ENCODE measurements at regions not wholly inside any gene's neighbourhood (a gene's known extent, or its start where the extent isn't known, plus 50 kb on each side); places are given as distances from the start of the nearest gene placed in this dataset.

GRCh38 chr14:36397357-36397756, 76.9 kb upstream of the MBIP start:
- no peak for DNase-seq (ENCODE audit: low read depth, low spot score)
- Histone ChIP-seq H3K9me1 (ENCODE audit: control insufficient read depth, extremely low read depth, insufficient read depth, low read length) (no peaks in the 10 kb centered on the region), H4K20me1 (ENCODE audit: control insufficient read depth, extremely low read depth, insufficient read depth, low read length) (no peaks in the 10 kb centered on the region), H3K27ac (ENCODE audit: control insufficient read depth, insufficient read depth, low read length) (no peak overlapping the region), H3K9ac (ENCODE audit: control insufficient read depth, extremely low read depth, insufficient read depth, low read length) (no peak overlapping the region), H3K9me3 (ENCODE audit: control insufficient read depth, low read depth, low read length) (no peaks in the 10 kb centered on the region), H3K27me3 (ENCODE audit: control insufficient read depth, extremely low read depth, insufficient read depth, low read length) (no peaks in the 10 kb centered on the region), H2AFZ (ENCODE audit: control insufficient read depth, low read length) (no peak overlapping the region), H3K4me1 (ENCODE audit: control insufficient read depth, extremely low read depth, insufficient read depth, low read length) (no peaks in the 10 kb centered on the region), H3K4me3 (ENCODE audit: control insufficient read depth in 2 of 3, extremely low read depth in 1 of 3, insufficient read depth in 2 of 3, low read depth in 1 of 3, low read length in 3 of 3) (no peak overlapping the region), H3K4me2 (ENCODE audit: control insufficient read depth, extremely low read depth, insufficient read depth, low read depth, low read length) (no peak overlapping the region), H3K79me2 (ENCODE audit: control insufficient read depth, insufficient read depth, low read length) (no peaks in the 10 kb centered on the region), H3K36me3 (ENCODE audit: control insufficient read depth in 2 of 2, extremely low read depth in 1 of 2, insufficient read depth in 2 of 2, low read length in 2 of 2) (no peaks in the 10 kb centered on the region)
- no peak for TF ChIP-seq EZH2 (IDR thresholded peaks at IDR 0.05; ENCODE audit: low read length)
- TF ChIP-seq CTCF (optimal IDR thresholded peaks at IDR 0.05 in 1 of 3, IDR thresholded peaks at IDR 0.05 in 1 of 3, conservative IDR thresholded peaks at IDR 0.05 in 1 of 3; ENCODE audit: extremely low read depth in 1 of 3, insufficient read depth in 2 of 3, low read length in 3 of 3), result no peak
- FAIRE-seq, result no peak
- dilution Hi-C loops (cut with MboI; ENCODE audit: extremely low pct_ligation_motif_present, low sequenced_read_pairs), result no loop called here

GRCh38 chr14:36396798-36397197, 76.4 kb upstream of the MBIP start:
- no peak for FAIRE-seq
- dilution Hi-C loops (cut with MboI; ENCODE audit: extremely low pct_ligation_motif_present, low sequenced_read_pairs), result no loop called here
- Histone ChIP-seq H2AFZ (ENCODE audit: control insufficient read depth, low read length) (no peak overlapping the region), H3K27me3 (ENCODE audit: control insufficient read depth, extremely low read depth, insufficient read depth, low read length) (no peaks in the 10 kb centered on the region), H3K4me3 (ENCODE audit: control insufficient read depth in 2 of 3, extremely low read depth in 1 of 3, insufficient read depth in 2 of 3, low read depth in 1 of 3, low read length in 3 of 3) (no peak overlapping the region), H3K9me1 (ENCODE audit: control insufficient read depth, extremely low read depth, insufficient read depth, low read length) (no peaks in the 10 kb centered on the region), H3K36me3 (ENCODE audit: control insufficient read depth in 2 of 2, extremely low read depth in 1 of 2, insufficient read depth in 2 of 2, low read length in 2 of 2) (no peaks in the 10 kb centered on the region), H3K4me1 (ENCODE audit: control insufficient read depth, extremely low read depth, insufficient read depth, low read length) (no peaks in the 10 kb centered on the region), H3K4me2 (ENCODE audit: control insufficient read depth, extremely low read depth, insufficient read depth, low read depth, low read length) (no peak overlapping the region), H3K9me3 (ENCODE audit: control insufficient read depth, low read depth, low read length) (no peaks in the 10 kb centered on the region), H4K20me1 (ENCODE audit: control insufficient read depth, extremely low read depth, insufficient read depth, low read length) (no peaks in the 10 kb centered on the region), H3K79me2 (ENCODE audit: control insufficient read depth, insufficient read depth, low read length) (no peaks in the 10 kb centered on the region), H3K27ac (ENCODE audit: control insufficient read depth, insufficient read depth, low read length) (no peak overlapping the region), H3K9ac (ENCODE audit: control insufficient read depth, extremely low read depth, insufficient read depth, low read length) (no peak overlapping the region)
- no peak for DNase-seq (ENCODE audit: low read depth, low spot score)
- TF ChIP-seq EZH2 (IDR thresholded peaks at IDR 0.05; ENCODE audit: low read length), result no peak
- no peak for TF ChIP-seq CTCF (optimal IDR thresholded peaks at IDR 0.05 in 1 of 3, IDR thresholded peaks at IDR 0.05 in 1 of 3, conservative IDR thresholded peaks at IDR 0.05 in 1 of 3; ENCODE audit: extremely low read depth in 1 of 3, insufficient read depth in 2 of 3, low read length in 3 of 3)

Measured in keratinocyte (primary cell).